MM.1S (cell line): ENCODE measurements at regions not wholly inside any gene's neighbourhood (a gene's known extent, or its start where the extent isn't known, plus 50 kb on each side); places are given as distances from the start of the nearest gene placed in this dataset.

ENCODE experiments used
- DNase-seq: peaks from one replicate; pipeline ENCODE4 v3.0.0-alpha.2; 2015
- H2AFZ ChIP-seq: fragments of 300-600 bp; sonication (generic); 2 replicates; pipeline ENCODE4 v1.6.0; 2016; ENCODE audit warnings: antibody characterized with exemption, low read length
- H3F3A ChIP-seq: fragments of 300-600 bp; sonication (generic); 2 replicates; pipeline ENCODE4 v1.6.1; 2016; ENCODE audit warnings: mild to moderate bottlenecking, antibody characterized with exemption, low read length, moderate library complexity, mixed read lengths; ENCODE audit not compliant: insufficient read depth
- H3K27ac ChIP-seq: fragments of 300-600 bp; sonication (generic); 2 replicates; pipeline ENCODE4 v1.5.1; 2016; ENCODE audit warnings: mild to moderate bottlenecking, low read length
- H3K27me3 ChIP-seq: fragments of 300-600 bp; sonication (generic); replicated peaks from 2 replicates; pipeline ENCODE4 v1.6.0; 2016; ENCODE audit warnings: low read length; ENCODE audit not compliant: insufficient read depth
- H3K36me3 ChIP-seq: fragments of 300-600 bp; sonication (generic); replicated peaks from 2 replicates; pipeline ENCODE4 v1.6.1; 2016; ENCODE audit warnings: mild to moderate bottlenecking, low read length, mixed read lengths; ENCODE audit not compliant: insufficient read depth
- H3K4me1 ChIP-seq: fragments of 300-600 bp; sonication (generic); 2 replicates; pipeline ENCODE4 v1.6.1; 2016; ENCODE audit warnings: low read length, mixed read lengths
- H3K4me2 ChIP-seq: fragments of 300-600 bp; sonication (generic); 2 replicates; pipeline ENCODE4 v1.6.0; 2016; ENCODE audit warnings: low read depth, low read length
- H3K4me3 ChIP-seq: fragments of 300-600 bp; sonication (generic); 2 replicates; pipeline ENCODE4 v1.5.1; 2016; ENCODE audit warnings: low read length, mixed read lengths
- H3K79me2 ChIP-seq: fragments of 300-600 bp; sonication (generic); 2 replicates; pipeline ENCODE4 v1.6.1; 2016; ENCODE audit warnings: mixed run types, low read length, mixed read lengths
- H3K9ac ChIP-seq: fragments of 300-600 bp; sonication (generic); 2 replicates; pipeline ENCODE4 v1.6.1; 2016; ENCODE audit warnings: low read length, mixed read lengths
- H3K9me2 ChIP-seq: fragments of 300-600 bp; sonication (generic); replicated peaks from 2 replicates; pipeline ENCODE4 v1.6.1; 2016; ENCODE audit warnings: mild to moderate bottlenecking, low read length, mixed read lengths; ENCODE audit not compliant: insufficient read depth
- H3K9me3 ChIP-seq: fragments of 300-600 bp; sonication (generic); replicated peaks from 2 replicates; pipeline ENCODE4 v1.6.1; 2016; ENCODE audit warnings: mild to moderate bottlenecking, low read length, mixed read lengths; ENCODE audit not compliant: insufficient read depth
- H4K20me1 ChIP-seq: fragments of 300-600 bp; sonication (generic); 2 replicates; pipeline ENCODE4 v1.6.1; 2016; ENCODE audit warnings: mild to moderate bottlenecking, low read length, moderate library complexity, mixed read lengths; ENCODE audit not compliant: insufficient read depth
- EZH2 ChIP-seq: fragments of 300-600 bp; sonication (generic); optimal IDR thresholded peaks from 2 replicates; pipeline ENCODE3; 2017; ENCODE audit warnings: low read depth, mild to moderate bottlenecking, antibody characterized with exemption, low read length, mixed read lengths
- EZH2phosphoT487 ChIP-seq: fragments of 300-600 bp; sonication (generic); IDR thresholded peaks from 2 replicates; pipeline ENCODE4 v1.6.1; 2018; ENCODE audit warnings: antibody characterized with exemption, low read length
- TF ChIP-seq, protein P1 (sequence below): fragments of 300-600 bp; sonication (generic); IDR thresholded peaks from 2 replicates; pipeline ENCODE4 v1.5.1; 2016; ENCODE audit warnings: antibody characterized with exemption, low read length, mixed read lengths

DNA sequence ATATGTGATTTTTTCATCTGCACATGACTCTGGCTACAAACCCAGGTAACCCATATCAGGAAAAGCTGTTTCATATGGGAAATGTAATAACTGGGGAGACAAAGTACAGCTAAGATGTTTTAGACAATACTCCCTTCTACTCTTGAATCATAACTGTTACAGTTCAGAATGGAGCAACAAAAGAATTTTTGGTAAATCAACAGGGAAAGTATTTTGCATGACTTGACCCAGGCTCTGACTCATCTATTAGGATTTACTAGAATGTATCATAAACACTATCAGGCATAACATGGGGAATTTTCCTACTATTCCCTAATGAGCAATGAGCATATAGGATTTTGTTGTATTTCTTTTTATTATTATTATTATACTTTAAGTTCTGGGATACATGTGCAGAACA lies 553.0 kb downstream of the SLC16A7 start:
- DNase-seq: no peak
- H3K79me2 ChIP-seq: no peaks in the 10 kb centered on the region
- H3K4me2 ChIP-seq: no peak overlapping the region
- no peaks in the 10 kb centered on the region for H3K9me2 ChIP-seq
- H3K36me3 ChIP-seq: no peaks in the 10 kb centered on the region
- no peaks in the 10 kb centered on the region for H3K9me3 ChIP-seq
- no peaks in the 10 kb centered on the region for H4K20me1 ChIP-seq
- no peaks in the 10 kb centered on the region for H3F3A ChIP-seq
- TF ChIP-seq EZH2: no peak
- TF ChIP-seq EZH2phosphoT487: no peak
- no peak overlapping the region for H3K27ac ChIP-seq
- H3K27me3 ChIP-seq: no peaks in the 10 kb centered on the region
- no peak overlapping the region for H3K9ac ChIP-seq
- H2AFZ ChIP-seq: no peak overlapping the region
- no peak overlapping the region for H3K4me3 ChIP-seq
- no peaks in the 10 kb centered on the region for H3K4me1 ChIP-seq

DNA sequence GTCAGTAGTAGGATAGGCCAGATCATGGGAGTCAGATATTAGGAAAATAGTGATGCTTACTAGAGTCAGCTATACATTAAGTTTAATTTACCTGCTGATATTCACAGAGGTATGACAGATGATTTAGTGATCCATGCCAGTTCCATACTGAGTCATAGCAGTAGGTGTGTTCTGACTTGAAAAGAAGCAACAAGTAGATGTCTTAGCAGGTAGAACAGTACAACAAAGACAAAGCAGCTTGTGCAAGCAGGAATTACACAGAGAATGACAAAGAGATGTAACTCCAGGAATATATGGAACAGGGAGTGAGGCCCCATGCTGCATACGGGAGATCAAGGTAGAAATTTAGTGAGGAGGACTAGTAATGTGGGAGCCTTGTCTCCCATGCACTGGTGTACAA lies 556.9 kb downstream of the SLC16A7 start:
- H2AFZ ChIP-seq: no peak overlapping the region

DNA sequence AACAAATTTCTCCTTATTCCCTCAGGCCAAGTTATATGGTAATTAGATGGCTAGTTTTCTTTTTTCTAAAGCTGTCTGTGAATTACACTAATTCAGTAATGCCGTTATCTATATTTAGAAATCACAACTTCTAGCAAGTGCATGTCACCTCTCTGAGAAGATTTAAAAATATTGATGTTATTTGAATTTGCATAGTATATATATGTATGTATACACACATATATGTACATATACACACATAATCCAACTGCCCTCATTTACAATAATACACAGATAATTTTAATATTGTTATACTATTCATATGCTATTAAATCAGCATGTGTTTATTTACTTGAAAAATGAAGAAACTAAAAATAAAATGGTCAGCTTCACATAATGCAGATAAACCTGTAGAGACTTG lies 563.9 kb downstream of the SLC16A7 start:
- Histone ChIP-seq H2AFZ (no peak overlapping the region), H3K79me2 (no peaks in the 10 kb centered on the region)

More for the DNA sequence above, 556.9 kb downstream of the SLC16A7 start:
- Histone ChIP-seq H3K4me3 (no peak overlapping the region), H3K9me2 (no peaks in the 10 kb centered on the region), H3K9ac (no peak overlapping the region), H4K20me1 (no peaks in the 10 kb centered on the region), H3K4me2 (no peak overlapping the region), H3K36me3 (no peaks in the 10 kb centered on the region), H3K9me3 (no peaks in the 10 kb centered on the region), H3K79me2 (no peaks in the 10 kb centered on the region), H3K27me3 (no peaks in the 10 kb centered on the region), H3K4me1 (no peaks in the 10 kb centered on the region), H3F3A (no peaks in the 10 kb centered on the region), H3K27ac (no peak overlapping the region)
- TF ChIP-seq EZH2: no peak
- TF ChIP-seq, protein P1, sequence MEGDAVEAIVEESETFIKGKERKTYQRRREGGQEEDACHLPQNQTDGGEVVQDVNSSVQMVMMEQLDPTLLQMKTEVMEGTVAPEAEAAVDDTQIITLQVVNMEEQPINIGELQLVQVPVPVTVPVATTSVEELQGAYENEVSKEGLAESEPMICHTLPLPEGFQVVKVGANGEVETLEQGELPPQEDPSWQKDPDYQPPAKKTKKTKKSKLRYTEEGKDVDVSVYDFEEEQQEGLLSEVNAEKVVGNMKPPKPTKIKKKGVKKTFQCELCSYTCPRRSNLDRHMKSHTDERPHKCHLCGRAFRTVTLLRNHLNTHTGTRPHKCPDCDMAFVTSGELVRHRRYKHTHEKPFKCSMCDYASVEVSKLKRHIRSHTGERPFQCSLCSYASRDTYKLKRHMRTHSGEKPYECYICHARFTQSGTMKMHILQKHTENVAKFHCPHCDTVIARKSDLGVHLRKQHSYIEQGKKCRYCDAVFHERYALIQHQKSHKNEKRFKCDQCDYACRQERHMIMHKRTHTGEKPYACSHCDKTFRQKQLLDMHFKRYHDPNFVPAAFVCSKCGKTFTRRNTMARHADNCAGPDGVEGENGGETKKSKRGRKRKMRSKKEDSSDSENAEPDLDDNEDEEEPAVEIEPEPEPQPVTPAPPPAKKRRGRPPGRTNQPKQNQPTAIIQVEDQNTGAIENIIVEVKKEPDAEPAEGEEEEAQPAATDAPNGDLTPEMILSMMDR: no peak
- no peak for TF ChIP-seq EZH2phosphoT487
- DNase-seq: no peak

More for the DNA sequence above, 563.9 kb downstream of the SLC16A7 start:
- no peaks in the 10 kb centered on the region for H4K20me1 ChIP-seq
- no peaks in the 10 kb centered on the region for H3K27me3 ChIP-seq
- H3F3A ChIP-seq: no peaks in the 10 kb centered on the region
- H3K36me3 ChIP-seq: no peaks in the 10 kb centered on the region
- H3K9ac ChIP-seq: no peak overlapping the region
- no peak overlapping the region for H3K4me2 ChIP-seq
- no peaks in the 10 kb centered on the region for H3K4me1 ChIP-seq
- no peak for DNase-seq
- no peak overlapping the region for H3K27ac ChIP-seq
- TF ChIP-seq EZH2phosphoT487 (no peak), EZH2 (no peak)
- TF ChIP-seq, protein P1: no peak
- H3K9me3 ChIP-seq: no peaks in the 10 kb centered on the region
- H3K4me3 ChIP-seq: no peak overlapping the region
- H3K9me2 ChIP-seq: no peaks in the 10 kb centered on the region
